NB4 (cell line): ENCODE measurements at regions not wholly inside any gene's neighbourhood (a gene's known extent, or its start where the extent isn't known, plus 50 kb on each side); places are given as distances from the start of the nearest gene placed in this dataset.

Experiments used
- DNase-seq: peaks from one replicate; pipeline ENCODE4 v3.0.0; 2010; ENCODE audit warnings: low read depth
- H3K4me3 ChIP-seq: one replicate; pipeline ENCODE4 v1.5.1; 2011; ENCODE audit warnings: mild to moderate bottlenecking, low read depth, low read length, moderate library complexity
- CTCF ChIP-seq: IDR thresholded peaks from one replicate; pipeline ENCODE4 v1.5.1; 2012; ENCODE audit warnings: low read depth, low read length
- MAX ChIP-seq: IDR thresholded peaks from 2 replicates; pipeline ENCODE4 v1.6.1; 2011; ENCODE audit warnings: low read depth, low read length
- MYC ChIP-seq: IDR thresholded peaks from 2 replicates; pipeline ENCODE4 v1.6.1; 2011; ENCODE audit warnings: low read depth, low read length
- POLR2A ChIP-seq: IDR thresholded peaks from 2 replicates; pipeline ENCODE4 v1.6.1; 2011; ENCODE audit warnings: mild to moderate bottlenecking; ENCODE audit not compliant: insufficient read length; ENCODE audit errors: extremely low read depth

- no peak for TF ChIP-seq MYC
- no peak for TF ChIP-seq POLR2A
- TF ChIP-seq CTCF = no peak
- no peak for TF ChIP-seq MAX
- H3K4me3 ChIP-seq = no peak overlapping the region
- DNase-seq = no peak
Observed at GRCh38 chr13:79673310-79673992, 192.5 kb downstream of the NDFIP2 start.

DNA sequence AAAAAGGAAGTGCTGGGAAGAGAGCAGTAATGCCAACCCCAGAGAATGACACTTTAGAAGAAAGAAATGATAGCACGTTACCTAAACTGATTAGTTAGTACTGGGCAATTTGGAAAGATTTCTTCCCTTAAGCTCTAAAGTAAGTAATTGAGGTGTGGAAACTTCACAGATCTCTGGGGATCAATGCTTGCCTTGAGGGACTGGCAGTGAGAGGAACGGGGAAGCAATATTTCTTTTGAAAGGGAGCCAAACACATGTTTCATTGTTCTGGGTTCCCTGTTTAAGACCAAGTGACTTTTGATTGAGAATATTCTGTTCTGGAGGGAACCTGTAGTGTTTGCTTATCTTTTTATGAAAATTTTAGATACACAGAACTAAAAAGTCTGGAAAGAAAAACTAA lies 190.5 kb downstream of the NDFIP2 start:
- TF ChIP-seq CTCF (no peak), POLR2A (no peak), MYC (no peak), MAX (no peak)
- H3K4me3 ChIP-seq = no peak overlapping the region
- no peak for DNase-seq

GRCh38 chr13:79668201-79668752 lies 187.3 kb downstream of the NDFIP2 start:
- TF ChIP-seq MAX (no peak), MYC (no peak), POLR2A (no peak), CTCF (no peak)
- no peak for DNase-seq
- H3K4me3 ChIP-seq = no peak overlapping the region

DNA sequence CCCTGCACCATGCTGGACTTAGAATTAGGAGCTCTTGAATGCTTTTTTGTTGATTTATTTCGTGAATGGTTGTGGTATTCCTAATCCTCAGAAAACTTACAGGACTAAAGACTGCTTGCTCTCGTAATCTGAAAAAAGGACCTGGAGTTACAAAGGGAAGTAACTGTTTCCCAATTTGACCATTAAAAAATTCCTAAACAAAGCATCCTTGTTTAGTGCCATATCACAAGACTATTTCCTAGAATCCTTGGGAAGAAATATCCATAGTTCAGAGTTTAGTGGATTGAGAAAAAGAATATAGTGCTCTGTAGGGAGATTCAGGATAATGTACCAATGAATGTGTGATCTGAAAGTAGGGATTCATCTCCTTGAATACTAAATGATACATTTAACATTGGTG lies 186.8 kb downstream of the NDFIP2 start:
- no peak for DNase-seq
- TF ChIP-seq CTCF (no peak), POLR2A (no peak), MAX (no peak), MYC (no peak)
- H3K4me3 ChIP-seq = no peak overlapping the region

DNA sequence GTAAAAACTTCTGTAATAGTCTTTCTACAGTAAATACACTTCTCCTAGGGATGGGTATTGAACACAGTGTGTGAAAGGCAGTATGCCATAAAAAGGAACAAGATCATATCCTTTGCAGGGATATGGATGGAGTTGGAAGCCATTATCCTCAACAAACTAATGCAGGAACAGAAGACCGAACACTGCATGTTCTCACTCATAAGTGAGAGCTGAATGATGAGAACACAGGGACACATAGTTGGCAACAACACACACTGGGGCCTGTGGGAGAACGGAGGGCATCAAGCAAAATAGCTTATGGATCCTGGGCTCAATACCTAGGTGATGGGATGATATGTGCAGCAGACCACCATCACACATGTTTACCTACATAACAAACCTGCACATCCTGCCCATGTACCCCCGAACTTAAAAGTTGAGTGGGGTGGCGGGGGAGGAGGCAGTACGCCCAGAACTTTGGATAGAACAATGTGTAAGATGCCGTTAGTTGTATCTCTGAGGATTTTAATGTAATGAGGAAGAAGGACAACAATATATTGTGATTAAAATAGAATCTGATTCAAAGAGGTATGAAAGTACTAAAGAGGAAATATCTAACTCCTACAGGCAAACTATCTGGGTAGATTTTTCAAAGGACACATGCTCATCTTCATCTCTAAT lies 183.2 kb downstream of the NDFIP2 start:
- DNase-seq = no peak
- H3K4me3 ChIP-seq = no peak overlapping the region
- TF ChIP-seq MAX = no peak
- TF ChIP-seq CTCF = no peak
- no peak for TF ChIP-seq POLR2A
- TF ChIP-seq MYC = no peak
